ENCODE measurements at regions not wholly inside any gene's neighbourhood (a gene's known extent, or its start where the extent isn't known, plus 50 kb on each side); places are given as distances from the start of the nearest gene placed in this dataset.

DNA sequence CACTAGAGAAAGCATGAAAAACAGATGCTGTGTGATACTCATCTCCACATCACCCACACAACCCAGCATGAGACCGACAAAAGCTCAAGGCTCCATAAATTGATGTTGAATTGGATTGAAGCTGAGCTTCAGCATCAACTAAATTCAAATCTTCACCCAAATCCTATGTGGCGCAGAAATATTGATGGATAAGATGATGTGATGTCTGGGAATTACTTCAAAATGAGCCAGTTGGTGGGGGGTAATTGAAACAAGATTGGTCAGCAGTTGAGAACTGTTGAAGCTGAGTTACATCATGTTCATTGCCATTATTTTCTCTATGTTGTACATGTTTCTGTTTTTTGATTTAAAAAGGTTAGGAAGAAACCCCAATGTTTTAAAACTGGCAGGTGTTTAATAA, 166.5 kb upstream of the STS start:
- H3K4me3 ChIP-seq (ENCODE audit: control extremely low read depth in 1 of 5, extremely low read depth in 1 of 5, insufficient read depth in 1 of 5, low read depth in 2 of 5, low read length in 4 of 5): no peak overlapping the region
- no peaks in the 10 kb centered on the region for H3K36me3 ChIP-seq (replicated peaks in 1 of 2; ENCODE audit: control extremely low read depth in 1 of 2, control insufficient read depth in 1 of 2, extremely low read depth in 1 of 2, insufficient read depth in 2 of 2, low read length in 1 of 2)
- ChIA-PET POLR2A (no interaction called here), CTCF (no interaction called here)
- DNase-seq (no peak), ATAC-seq (ENCODE audit: low read depth) (no peak)
- no peak for TF ChIP-seq EZH2 (IDR thresholded peaks at IDR 0.05; ENCODE audit: borderline replicate concordance, insufficient read depth, low read depth, low read length, poor library complexity, severe bottlenecking)
- TF ChIP-seq, protein P1, sequence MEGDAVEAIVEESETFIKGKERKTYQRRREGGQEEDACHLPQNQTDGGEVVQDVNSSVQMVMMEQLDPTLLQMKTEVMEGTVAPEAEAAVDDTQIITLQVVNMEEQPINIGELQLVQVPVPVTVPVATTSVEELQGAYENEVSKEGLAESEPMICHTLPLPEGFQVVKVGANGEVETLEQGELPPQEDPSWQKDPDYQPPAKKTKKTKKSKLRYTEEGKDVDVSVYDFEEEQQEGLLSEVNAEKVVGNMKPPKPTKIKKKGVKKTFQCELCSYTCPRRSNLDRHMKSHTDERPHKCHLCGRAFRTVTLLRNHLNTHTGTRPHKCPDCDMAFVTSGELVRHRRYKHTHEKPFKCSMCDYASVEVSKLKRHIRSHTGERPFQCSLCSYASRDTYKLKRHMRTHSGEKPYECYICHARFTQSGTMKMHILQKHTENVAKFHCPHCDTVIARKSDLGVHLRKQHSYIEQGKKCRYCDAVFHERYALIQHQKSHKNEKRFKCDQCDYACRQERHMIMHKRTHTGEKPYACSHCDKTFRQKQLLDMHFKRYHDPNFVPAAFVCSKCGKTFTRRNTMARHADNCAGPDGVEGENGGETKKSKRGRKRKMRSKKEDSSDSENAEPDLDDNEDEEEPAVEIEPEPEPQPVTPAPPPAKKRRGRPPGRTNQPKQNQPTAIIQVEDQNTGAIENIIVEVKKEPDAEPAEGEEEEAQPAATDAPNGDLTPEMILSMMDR (IDR thresholded peaks at IDR 0.05): no peak
- H3K27me3 ChIP-seq (replicated peaks in 1 of 4; ENCODE audit: control extremely low read depth in 1 of 4, control insufficient read depth in 3 of 4, insufficient read depth in 4 of 4, low read length in 3 of 4): no peaks in the 10 kb centered on the region
- intact Hi-C loops (cut with micrococcal nuclease): no loop called here
- H3K4me2 ChIP-seq (replicated peaks; ENCODE audit: low read depth, low read length, poor library complexity, severe bottlenecking): no peak overlapping the region
- no peaks in the 10 kb centered on the region for H3K9me3 Mint-ChIP-seq (ENCODE audit: insufficient read depth)
- no peaks in the 10 kb centered on the region for H3K27me3 Mint-ChIP-seq
- no peak overlapping the region for H2AFZ ChIP-seq (ENCODE audit: insufficient read depth, low read depth, low read length, poor library complexity, severe bottlenecking)
- no peaks in the 10 kb centered on the region for H3K9me3 ChIP-seq (ENCODE audit: control extremely low read depth in 1 of 3, control insufficient read depth in 2 of 3, insufficient read depth in 1 of 3, low read length in 2 of 3)
- H3K27ac Mint-ChIP-seq: no peak overlapping the region
- no peaks in the 10 kb centered on the region for H3K79me2 ChIP-seq (ENCODE audit: control insufficient read depth, insufficient read depth, low read length)
- H3K9ac ChIP-seq (ENCODE audit: low read length): no peak overlapping the region
- H3K4me1 Mint-ChIP-seq: no peaks in the 10 kb centered on the region
- no peaks in the 10 kb centered on the region for H4K20me1 ChIP-seq (ENCODE audit: control insufficient read depth, insufficient read depth, low read length, poor library complexity, severe bottlenecking)
- no CpG with 5 or more reads among the region's 2 CpGs for WGBS (ENCODE audit: insufficient coverage)
- no peak overlapping the region for H3K4me3 Mint-ChIP-seq
- no peaks in the 10 kb centered on the region for H3K4me1 ChIP-seq (ENCODE audit: control insufficient read depth in 2 of 2, insufficient read depth in 2 of 2, low read length in 2 of 2)
- no peak overlapping the region for H3K27ac ChIP-seq (ENCODE audit: low read length in 2 of 2)

DNA sequence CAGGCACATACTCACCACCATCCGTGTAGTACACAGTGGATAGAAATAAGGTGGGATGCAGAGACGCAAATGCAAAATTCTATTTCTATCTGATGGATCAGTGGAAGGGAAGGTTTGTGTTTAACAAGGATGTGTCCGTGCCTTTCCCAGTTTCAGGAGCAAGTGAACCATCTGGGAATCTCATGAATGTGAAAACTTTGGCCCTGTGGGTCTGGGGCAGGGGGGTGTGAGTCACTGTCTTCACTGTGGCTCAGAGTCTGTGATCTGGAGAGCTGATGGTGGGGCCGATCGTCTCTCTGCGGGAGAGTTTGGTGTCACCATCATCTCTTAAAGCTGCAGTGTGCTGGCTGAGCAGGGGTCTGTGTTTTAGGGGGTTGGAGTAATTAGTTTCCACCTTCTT, 179.3 kb upstream of the STS start:
- no peak overlapping the region for H3K4me2 ChIP-seq (replicated peaks; ENCODE audit: low read depth, low read length, poor library complexity, severe bottlenecking)

More for the DNA sequence above, 179.3 kb upstream of the STS start:
- Mint-ChIP-seq H3K27ac (no peak overlapping the region), H3K4me1 (no peaks in the 10 kb centered on the region), H3K4me3 (no peak overlapping the region), H3K9me3 (ENCODE audit: insufficient read depth) (no peaks in the 10 kb centered on the region), H3K27me3 (no peaks in the 10 kb centered on the region)
- WGBS (ENCODE audit: insufficient coverage): 88% methylated on average over 1 of the region's 6 CpGs
- Histone ChIP-seq H4K20me1 (ENCODE audit: control insufficient read depth, insufficient read depth, low read length, poor library complexity, severe bottlenecking) (no peaks in the 10 kb centered on the region), H3K4me1 (ENCODE audit: control insufficient read depth in 2 of 2, insufficient read depth in 2 of 2, low read length in 2 of 2) (no peaks in the 10 kb centered on the region), H3K9ac (ENCODE audit: low read length) (no peak overlapping the region), H3K79me2 (ENCODE audit: control insufficient read depth, insufficient read depth, low read length) (no peaks in the 10 kb centered on the region), H3K4me3 (ENCODE audit: control extremely low read depth in 1 of 5, extremely low read depth in 1 of 5, insufficient read depth in 1 of 5, low read depth in 2 of 5, low read length in 4 of 5) (no peak overlapping the region), H3K36me3 (replicated peaks in 1 of 2; ENCODE audit: control extremely low read depth in 1 of 2, control insufficient read depth in 1 of 2, extremely low read depth in 1 of 2, insufficient read depth in 2 of 2, low read length in 1 of 2) (no peaks in the 10 kb centered on the region), H2AFZ (ENCODE audit: insufficient read depth, low read depth, low read length, poor library complexity, severe bottlenecking) (no peak overlapping the region), H3K27ac (ENCODE audit: low read length in 2 of 2) (no peak overlapping the region), H3K27me3 (replicated peaks in 1 of 4; ENCODE audit: control extremely low read depth in 1 of 4, control insufficient read depth in 3 of 4, insufficient read depth in 4 of 4, low read length in 3 of 4) (no peaks in the 10 kb centered on the region), H3K9me3 (ENCODE audit: control extremely low read depth in 1 of 3, control insufficient read depth in 2 of 3, insufficient read depth in 1 of 3, low read length in 2 of 3) (no peaks in the 10 kb centered on the region)
- intact Hi-C loops (cut with micrococcal nuclease): no loop called here
- ChIA-PET CTCF (no interaction called here), POLR2A (no interaction called here)
- ATAC-seq (ENCODE audit: low read depth): no peak
- no peak for DNase-seq
- TF ChIP-seq, protein P1 (IDR thresholded peaks at IDR 0.05): no peak
- TF ChIP-seq EZH2 (IDR thresholded peaks at IDR 0.05; ENCODE audit: borderline replicate concordance, insufficient read depth, low read depth, low read length, poor library complexity, severe bottlenecking): no peak

Measured in B cell (primary cell).